Right lung (tissue), 2 donors: ENCODE measurements at regions not wholly inside any gene's neighbourhood (a gene's known extent, or its start where the extent isn't known, plus 50 kb on each side); places are given as distances from the start of the nearest gene placed in this dataset.
"Not testable (repeated sequence)": the region's sequence is repeated elsewhere in the genome, so short reads cannot be mapped to it uniquely, and the experiment has no call there.

Experiments
- DNase-seq, 2 donors: peaks; one replicate each; pipeline ENCODE4 v3.0.0-alpha.2; 2013

DNA sequence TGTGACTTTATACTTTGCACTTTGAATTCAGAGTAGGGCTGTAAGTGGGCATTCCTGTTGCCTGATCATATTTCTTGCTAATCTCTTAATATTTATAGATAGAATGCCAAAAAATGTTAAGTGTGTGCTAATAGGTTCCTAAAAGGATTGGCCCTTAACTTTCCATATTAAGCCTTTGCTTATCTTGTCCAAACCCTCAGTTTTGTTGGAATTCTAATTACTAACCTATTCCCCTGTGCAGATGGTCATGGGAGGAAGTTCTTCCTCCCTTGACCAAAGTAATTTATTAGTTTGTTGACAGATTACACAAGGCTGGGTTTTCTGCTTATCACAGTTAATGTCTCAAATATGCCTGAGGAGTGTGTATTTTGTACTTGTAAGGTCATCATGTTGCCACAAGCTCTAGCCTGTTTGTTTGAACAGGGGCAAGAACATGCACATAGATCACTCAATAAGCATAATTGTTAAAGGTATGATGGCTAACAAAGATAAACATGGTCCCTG, 541.1 kb upstream of the SPRY2 start:
- DNase-seq, result peak; percentile 17

DNA sequence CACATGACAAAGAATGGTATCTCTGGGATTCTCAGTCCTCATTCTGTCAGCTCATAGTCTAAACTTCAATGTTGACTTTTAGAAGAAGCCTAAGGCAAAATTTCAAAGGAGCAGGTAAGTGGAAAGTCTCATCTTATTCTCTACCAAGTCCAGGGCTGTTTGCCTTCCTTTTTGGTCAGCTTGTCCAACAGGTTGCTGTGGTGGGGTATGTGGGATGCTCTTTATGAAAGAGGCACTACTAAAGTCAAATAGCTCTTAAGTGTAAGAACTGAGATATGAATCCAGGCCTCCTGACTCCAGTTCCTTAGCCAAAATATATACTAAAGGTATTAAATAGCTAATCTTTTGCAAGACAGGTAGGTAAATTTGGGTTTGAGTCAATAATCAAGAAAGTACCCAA, 540.6 kb upstream of the SPRY2 start:
- DNase-seq, result peak; percentile 14 to 15

GRCh38 chr13:80881034-80881433, 540.1 kb upstream of the SPRY2 start:
- DNase-seq, result peak; percentile 30 to 33

DNA sequence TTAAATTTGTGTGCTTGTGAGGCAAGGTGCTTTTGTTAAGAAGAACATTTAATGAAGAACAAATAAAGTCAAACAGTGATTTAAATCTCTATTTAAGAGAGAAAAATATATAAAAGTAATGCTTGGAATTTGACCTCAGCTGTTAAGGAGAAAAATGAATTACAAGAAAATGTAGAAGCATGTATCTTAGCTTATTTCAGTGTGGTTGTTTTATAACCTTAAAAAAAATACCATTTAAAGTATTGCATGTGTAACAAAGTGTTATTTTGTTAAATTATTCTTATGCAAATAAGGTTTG, 537.0 kb upstream of the SPRY2 start:
- DNase-seq, result no peak

GRCh38 chr13:80877209-80877943, 536.5 kb upstream of the SPRY2 start:
- DNase-seq, result no peak

- no peak for DNase-seq
These were observed 532.7 kb upstream of the SPRY2 start for GRCh38 chr13:80873589-80873988.

DNA sequence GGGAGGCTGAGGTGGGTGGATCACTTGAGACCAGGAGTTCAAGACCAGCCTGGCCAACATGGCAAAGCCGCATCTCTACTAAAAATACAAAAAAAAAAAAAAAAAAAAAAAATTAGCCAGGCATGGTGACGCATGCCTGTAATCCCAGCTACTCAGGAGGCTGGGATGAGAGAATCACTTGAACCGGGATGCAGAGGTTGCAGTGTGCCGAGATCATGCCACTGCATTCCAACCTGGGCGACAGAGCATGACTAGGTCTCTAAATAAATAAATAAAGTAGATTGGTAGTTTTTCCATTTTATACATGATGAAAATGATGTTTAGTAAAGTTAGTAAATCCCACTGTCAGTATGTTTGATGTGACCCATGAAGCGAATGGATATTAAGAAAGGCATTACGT, 531.0 kb upstream of the SPRY2 start:
- DNase-seq, result not testable (repeated sequence)

DNA sequence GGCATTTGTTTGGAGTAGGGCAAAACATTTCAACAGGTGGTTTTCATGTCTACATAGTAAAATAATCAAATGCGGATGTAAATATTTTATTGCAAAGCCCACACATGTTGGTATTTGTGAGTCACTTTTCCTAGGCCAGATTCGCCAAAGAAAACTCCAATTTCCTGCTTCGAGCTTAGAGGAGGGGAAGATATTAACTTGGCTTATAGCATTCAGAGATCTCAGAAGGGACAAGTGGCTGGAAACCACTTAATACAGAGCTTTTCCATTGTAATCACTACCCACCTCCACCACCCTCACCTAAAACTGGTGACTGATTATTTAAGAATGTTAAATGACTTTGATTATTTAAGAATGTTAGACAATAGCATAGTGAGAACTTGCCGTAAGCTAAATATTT, 530.6 kb upstream of the SPRY2 start:
- DNase-seq, result no peak

- DNase-seq, result no peak
These were observed 529.3 kb upstream of the SPRY2 start for GRCh38 chr13:80870186-80870585.

DNA sequence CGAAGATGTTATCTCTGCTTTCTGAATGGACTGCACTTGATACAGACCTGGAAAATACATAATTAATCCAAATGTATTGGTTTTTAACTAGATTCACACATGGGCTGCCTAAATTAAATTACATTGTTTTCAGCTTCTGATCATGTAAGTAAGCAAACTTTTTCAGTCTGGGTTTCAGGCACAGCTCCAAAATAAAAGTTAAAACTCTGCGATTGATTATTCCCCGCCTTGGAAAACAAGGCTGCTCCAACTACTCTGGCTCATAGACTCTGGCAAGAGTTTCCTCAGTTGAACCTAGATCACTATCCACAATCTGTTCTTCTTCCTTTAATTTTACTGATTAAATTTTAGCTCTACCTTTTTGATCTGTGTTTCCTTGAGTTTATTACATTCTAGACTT, 526.0 kb upstream of the SPRY2 start:
- no peak for DNase-seq

DNA sequence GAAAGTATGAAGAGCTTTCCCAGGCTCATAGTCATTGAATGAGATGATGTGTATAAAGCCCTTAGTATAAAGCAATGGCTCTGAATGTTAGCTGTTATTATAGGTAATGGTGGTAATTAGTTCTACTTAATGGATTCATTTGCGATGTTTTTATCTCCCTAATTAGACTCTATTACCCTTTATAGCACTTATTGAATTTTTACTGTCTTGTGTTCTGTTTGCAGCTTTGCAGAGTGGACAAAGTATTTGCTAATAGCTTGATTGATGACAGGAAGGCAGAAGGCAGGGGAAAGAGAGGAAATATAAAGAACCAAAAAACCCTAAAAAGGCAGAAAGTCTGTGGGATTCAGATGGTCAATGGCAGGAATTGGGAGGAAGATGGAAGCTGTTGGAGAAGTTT, 524.4 kb upstream of the SPRY2 start:
- no peak for DNase-seq

DNA sequence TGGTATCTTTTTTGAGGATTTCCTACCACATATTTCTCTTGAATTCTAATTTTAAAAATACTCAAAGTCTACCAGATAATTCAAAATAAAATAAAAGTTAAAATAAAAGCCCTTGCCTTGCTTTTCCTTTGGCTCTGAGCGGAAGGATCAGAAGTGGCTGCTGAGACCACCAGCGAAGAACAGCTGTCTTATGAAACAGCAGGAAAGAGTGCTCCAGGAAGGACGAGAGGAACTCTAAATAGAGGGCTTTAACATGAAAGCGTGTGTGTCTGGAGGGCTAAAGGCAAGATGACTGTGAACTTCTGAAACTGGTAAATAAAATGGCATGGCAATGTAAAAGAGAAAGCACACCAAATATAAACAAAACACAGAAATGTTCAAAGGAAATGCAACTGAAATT, 521.5 kb upstream of the SPRY2 start:
- DNase-seq, result no peak

DNA sequence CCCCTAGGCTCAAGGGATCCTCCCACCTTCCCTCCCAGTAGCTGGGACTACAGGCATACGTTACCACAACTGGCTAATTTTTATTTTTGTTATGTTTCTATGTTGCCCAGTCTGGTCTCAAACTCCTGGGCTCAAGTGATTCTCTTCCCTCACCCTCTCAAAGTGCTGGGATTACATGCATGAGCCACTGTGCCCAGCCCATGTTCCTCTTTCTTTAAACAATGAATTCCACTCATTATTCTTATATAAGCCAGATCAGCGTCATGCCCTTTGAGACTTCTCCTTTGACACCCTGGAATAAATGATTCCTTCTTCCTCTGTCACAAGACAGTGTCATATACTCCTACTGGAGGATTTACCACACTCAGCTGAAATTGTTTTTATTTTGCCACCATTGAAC, 519.9 kb upstream of the SPRY2 start:
- DNase-seq, result no peak

DNA sequence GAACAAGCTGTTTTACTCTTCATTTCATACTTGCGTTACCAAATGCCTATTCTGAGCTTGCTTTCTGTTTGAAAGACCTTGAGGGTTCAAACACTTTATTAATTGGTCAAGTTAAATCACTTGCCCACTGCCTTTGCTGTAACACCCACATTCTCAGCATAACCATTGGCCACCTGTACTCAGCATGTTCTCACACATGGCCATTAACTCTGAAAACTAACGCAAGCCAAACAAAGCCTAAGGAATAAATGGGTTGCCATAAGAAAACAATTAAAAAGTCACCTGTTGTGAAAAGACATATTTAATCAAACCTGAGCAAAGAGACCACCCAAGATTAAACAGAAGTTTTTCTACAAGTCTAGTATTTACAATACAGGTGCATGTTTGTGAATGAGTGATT, 517.2 kb upstream of the SPRY2 start:
- no peak for DNase-seq

DNA sequence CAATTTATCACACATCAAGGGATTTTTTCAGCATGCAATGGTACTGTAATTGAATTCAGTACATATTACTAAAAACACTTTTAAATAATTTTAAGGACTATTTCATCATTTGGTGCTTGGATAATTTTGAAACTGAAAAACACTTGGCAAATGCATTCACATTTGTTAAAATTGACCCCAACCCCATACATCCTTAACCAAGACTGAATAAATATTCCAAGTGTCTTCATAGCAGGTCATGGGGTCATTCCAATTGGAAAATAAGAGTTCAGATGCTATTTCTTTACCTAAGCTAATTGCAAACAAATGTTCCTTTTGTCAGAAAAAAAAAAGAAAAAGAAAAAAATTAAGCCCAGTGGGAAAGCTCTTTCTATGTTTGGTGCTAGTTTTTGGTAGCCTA, 516.4 kb upstream of the SPRY2 start:
- no peak for DNase-seq

GRCh38 chr13:80850771-80851170, 509.8 kb upstream of the SPRY2 start:
- DNase-seq, result no peak

- no peak for DNase-seq
These were observed 503.2 kb upstream of the SPRY2 start for GRCh38 chr13:80844164-80844563.

DNA sequence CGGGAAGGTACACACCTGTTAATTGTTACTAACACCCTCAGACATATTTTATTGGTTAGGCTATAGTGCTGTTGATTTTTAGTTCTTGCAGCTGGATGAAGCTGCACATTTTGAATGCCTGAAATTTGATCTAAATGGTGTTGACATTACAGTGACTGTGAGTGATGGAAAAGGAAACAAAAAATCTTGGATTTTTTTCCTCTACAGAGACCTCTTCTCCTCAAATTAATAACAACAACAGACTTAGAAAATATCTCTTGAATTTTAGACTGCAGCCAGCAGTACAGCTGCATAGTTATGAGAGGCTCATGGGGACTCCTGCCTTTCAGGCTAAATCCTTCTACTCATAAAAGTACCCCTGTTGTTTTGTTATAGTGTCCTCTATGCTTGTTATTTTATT, 500.5 kb upstream of the SPRY2 start:
- DNase-seq, result no peak

GRCh38 chr13:80840316-80840976, 499.5 kb upstream of the SPRY2 start:
- DNase-seq, result no peak

GRCh38 chr13:80835902-80836301, 495.0 kb upstream of the SPRY2 start:
- no peak for DNase-seq

GRCh38 chr13:80830431-80830830, 489.5 kb upstream of the SPRY2 start:
- no peak for DNase-seq

DNA sequence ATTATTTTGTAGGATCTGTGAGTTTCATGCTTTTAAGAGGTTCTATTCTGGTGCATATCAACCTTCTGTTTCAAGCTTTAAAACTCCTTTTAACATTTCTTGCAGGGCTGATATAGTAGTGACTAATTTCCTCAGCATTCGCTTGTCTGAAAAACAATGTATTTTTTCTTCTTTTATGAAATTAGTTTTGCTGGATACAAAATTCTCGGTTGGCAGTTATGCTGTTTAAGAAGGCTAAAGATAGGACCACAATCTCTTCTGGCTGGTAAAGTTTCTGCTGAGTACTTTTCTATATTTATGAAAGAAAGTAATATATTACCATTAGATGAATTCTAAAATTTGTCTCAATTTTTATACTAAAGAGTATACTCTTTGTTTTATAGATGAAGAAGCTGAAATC, 487.8 kb upstream of the SPRY2 start:
- DNase-seq, result no peak

DNA sequence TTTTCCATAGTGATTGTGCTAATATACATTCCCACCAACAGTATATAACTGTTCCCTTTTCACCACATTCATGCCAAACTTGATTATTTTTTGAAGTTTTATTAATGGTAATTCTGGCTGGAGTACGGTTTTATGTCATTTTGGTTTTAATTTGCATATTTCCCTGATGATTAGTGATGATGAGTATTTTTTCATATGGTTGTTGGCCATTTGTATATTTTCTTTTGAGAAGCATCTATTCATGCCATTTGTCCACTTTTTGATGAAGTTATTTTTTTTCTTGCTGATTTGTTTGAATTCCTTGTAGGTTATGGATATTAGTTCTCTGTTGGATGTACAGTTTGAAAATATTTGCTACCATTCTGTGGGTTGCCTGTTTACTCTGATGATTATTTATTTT, 484.4 kb upstream of the SPRY2 start:
- no peak for DNase-seq

GRCh38 chr13:80824229-80824628, 483.3 kb upstream of the SPRY2 start:
- no peak for DNase-seq
